ENCODE measurements at regions not wholly inside any gene's neighbourhood (a gene's known extent, or its start where the extent isn't known, plus 50 kb on each side); places are given as distances from the start of the nearest gene placed in this dataset.

DNA sequence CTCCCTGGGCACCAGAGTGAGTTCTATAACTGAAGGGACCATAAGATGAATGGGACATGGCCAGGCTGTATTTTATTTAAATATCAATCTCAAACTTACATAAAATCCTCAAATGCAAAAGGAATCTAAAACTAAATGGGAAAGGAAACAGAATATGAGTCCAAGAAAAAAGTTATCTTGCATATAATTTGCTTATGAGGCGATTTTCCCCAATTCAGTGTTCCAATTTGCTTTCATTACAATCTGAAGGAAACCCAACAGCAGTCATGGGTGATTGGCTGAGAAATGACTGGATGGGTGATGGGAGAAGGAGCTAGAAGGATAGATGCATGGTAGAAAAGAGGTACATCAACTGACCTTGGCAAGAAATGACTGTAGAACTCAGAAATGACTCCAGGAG, 511.3 kb upstream of the TENM3 start:
- H3K9me3 ChIP-seq, result peaks cover 0 to 6% (median 0%) of the 10 kb centered on the region in 8 donors
- no peaks in the 10 kb centered on the region for H3K4me1 ChIP-seq
- no peaks in the 10 kb centered on the region for H3K27me3 ChIP-seq (replicated peaks in 1 of 7)
- DNase-seq, result no peak
- no peak overlapping the region for H3K27ac ChIP-seq
- intact Hi-C loops (cut with DNase I; ENCODE audit: low total_unique reads), result no loop called here
- H3K36me3 ChIP-seq, result no peaks in the 10 kb centered on the region
- no peak for TF ChIP-seq POLR2A (IDR thresholded peaks at IDR 0.05)
- TF ChIP-seq, protein P1, sequence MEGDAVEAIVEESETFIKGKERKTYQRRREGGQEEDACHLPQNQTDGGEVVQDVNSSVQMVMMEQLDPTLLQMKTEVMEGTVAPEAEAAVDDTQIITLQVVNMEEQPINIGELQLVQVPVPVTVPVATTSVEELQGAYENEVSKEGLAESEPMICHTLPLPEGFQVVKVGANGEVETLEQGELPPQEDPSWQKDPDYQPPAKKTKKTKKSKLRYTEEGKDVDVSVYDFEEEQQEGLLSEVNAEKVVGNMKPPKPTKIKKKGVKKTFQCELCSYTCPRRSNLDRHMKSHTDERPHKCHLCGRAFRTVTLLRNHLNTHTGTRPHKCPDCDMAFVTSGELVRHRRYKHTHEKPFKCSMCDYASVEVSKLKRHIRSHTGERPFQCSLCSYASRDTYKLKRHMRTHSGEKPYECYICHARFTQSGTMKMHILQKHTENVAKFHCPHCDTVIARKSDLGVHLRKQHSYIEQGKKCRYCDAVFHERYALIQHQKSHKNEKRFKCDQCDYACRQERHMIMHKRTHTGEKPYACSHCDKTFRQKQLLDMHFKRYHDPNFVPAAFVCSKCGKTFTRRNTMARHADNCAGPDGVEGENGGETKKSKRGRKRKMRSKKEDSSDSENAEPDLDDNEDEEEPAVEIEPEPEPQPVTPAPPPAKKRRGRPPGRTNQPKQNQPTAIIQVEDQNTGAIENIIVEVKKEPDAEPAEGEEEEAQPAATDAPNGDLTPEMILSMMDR (IDR thresholded peaks at IDR 0.05 in 8 of 11, conservative IDR thresholded peaks at IDR 0.05 in 3 of 11), result no peak
- no peak for TF ChIP-seq POLR2AphosphoS5 (IDR thresholded peaks at IDR 0.05)
- WGBS, 5 donors, result 69 to 92% (median 74%) methylated on average over 1 of the region's 1 CpG
- no peak overlapping the region for H3K4me3 ChIP-seq

DNA sequence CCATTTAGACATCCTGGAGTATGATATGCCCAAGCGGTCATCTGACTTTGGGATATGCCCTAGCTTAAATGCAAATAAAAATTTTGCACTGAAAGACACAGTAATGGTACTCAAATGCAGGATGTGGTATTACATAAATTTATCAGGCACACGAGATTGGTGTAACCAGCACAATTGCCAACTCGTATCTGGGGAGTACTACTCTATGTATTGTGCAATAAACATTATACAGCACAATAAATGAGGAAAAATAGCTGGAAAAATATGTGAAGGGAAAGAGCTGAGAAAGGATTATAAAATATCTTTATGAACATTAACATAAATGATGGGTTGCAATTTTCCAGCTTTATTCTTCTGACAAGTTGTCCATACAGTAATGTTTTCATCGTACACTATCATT, 505.5 kb upstream of the TENM3 start:
- DNase-seq, result no peak
- Histone ChIP-seq H3K4me1 (no peaks in the 10 kb centered on the region), H3K36me3 (no peaks in the 10 kb centered on the region), H3K27ac (no peak overlapping the region), H3K27me3 (replicated peaks in 1 of 7) (no peaks in the 10 kb centered on the region), H3K4me3 (no peak overlapping the region), H3K9me3 (no peaks in the 10 kb centered on the region)
- 73 to 83% (median 75%) methylated on average over 4 of the region's 4 CpGs for WGBS, 5 donors
- intact Hi-C loops (cut with DNase I; ENCODE audit: low total_unique reads), result no loop called here
- TF ChIP-seq POLR2AphosphoS5 (IDR thresholded peaks at IDR 0.05), result no peak
- TF ChIP-seq, protein P1 (IDR thresholded peaks at IDR 0.05 in 8 of 11, conservative IDR thresholded peaks at IDR 0.05 in 3 of 11), result no peak
- no peak for TF ChIP-seq POLR2A (IDR thresholded peaks at IDR 0.05)

DNA sequence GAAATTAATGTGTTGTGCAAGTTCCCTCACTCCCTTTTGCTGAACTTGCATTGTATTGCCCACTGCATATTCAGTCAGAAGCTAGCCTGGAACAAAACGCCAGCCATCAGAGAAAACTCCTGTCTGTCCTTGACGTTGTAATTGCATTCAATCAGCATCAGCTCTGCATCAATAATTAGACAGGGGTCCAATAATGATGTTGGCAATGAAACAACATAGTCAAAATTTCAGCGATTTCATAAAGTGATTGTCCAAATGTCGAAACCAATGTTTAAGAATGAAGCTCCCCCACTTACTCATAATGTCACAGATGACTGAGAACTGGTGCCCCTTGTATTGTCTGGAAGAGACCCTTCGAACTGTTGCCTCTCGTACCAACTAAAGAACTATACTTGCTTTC, 504.2 kb upstream of the TENM3 start:
- no peak for DNase-seq
- H3K27me3 ChIP-seq (replicated peaks in 1 of 7), result no peaks in the 10 kb centered on the region
- intact Hi-C loops (cut with DNase I; ENCODE audit: low total_unique reads), result no loop called here
- H3K36me3 ChIP-seq, result no peaks in the 10 kb centered on the region
- 77 to 89% (median 78%) methylated on average over 6 of the region's 6 CpGs for WGBS, 5 donors
- H3K9me3 ChIP-seq, result peaks cover 0 to 8% (median 3%) of the 10 kb centered on the region in 8 donors
- H3K4me3 ChIP-seq, result no peak overlapping the region
- H3K4me1 ChIP-seq, result no peaks in the 10 kb centered on the region
- H3K27ac ChIP-seq, result no peak overlapping the region
- TF ChIP-seq POLR2A (IDR thresholded peaks at IDR 0.05) (no peak), POLR2AphosphoS5 (IDR thresholded peaks at IDR 0.05) (no peak)
- TF ChIP-seq, protein P1 (IDR thresholded peaks at IDR 0.05 in 8 of 11, conservative IDR thresholded peaks at IDR 0.05 in 3 of 11), result no peak

DNA sequence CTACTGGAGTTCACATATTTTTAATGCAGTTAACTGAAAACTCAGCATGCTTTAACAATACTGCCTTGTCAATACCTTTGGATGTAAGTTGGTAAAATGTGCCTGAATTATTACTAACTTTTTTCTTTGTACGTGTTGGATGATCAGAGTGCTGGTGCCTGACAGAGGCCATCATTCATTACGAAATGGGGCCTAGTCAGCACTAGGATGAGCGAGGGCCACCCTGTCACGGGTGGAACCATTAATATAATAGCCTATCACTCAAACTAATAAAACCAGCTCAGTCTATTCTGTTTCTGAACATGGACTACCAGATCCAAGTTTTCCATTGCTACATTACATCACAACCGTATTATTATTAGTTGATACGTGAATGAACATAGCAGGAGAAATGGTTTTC, 501.7 kb upstream of the TENM3 start:
- H3K9me3 ChIP-seq, result peaks cover 0 to 19% (median 5%) of the 10 kb centered on the region in 8 donors
- TF ChIP-seq, protein P1 (IDR thresholded peaks at IDR 0.05 in 8 of 11, conservative IDR thresholded peaks at IDR 0.05 in 3 of 11), result no peak
- TF ChIP-seq POLR2AphosphoS5 (IDR thresholded peaks at IDR 0.05) (no peak), POLR2A (IDR thresholded peaks at IDR 0.05) (no peak)

More for the DNA sequence above, 501.7 kb upstream of the TENM3 start:
- Histone ChIP-seq H3K36me3 (no peaks in the 10 kb centered on the region), H3K4me3 (no peak overlapping the region), H3K27me3 (replicated peaks in 1 of 7) (no peaks in the 10 kb centered on the region), H3K4me1 (no peaks in the 10 kb centered on the region), H3K27ac (no peak overlapping the region)
- intact Hi-C loops (cut with DNase I; ENCODE audit: low total_unique reads), result no loop called here
- 79 to 85% (median 83%) methylated on average over 6 of the region's 6 CpGs for WGBS, 5 donors
- DNase-seq, result no peak
